Endothelial cell of umbilical vein (primary cell): ENCODE measurements at regions not wholly inside any gene's neighbourhood (a gene's known extent, or its start where the extent isn't known, plus 50 kb on each side); places are given as distances from the start of the nearest gene placed in this dataset.

ENCODE experiments used
- BruUV-seq: library from RNA; stranded (reverse); fragments of 400-500 nt; replicated peaks from 2 replicates; lab custom pipeline; 2021; lab: Mats Ljungman, UMichigan
- CTCF ChIA-PET: fragments of 300-600, 350-600 bp; sonication (Branson Sonifier 250); formaldehyde crosslinking; loops from one replicate; lab custom pipeline; 2021; ENCODE audit warnings: antibody characterized with exemption, inconsistent platforms; lab: Charles Lee
- POLR2A ChIA-PET: fragments of 300-600, 350-600 bp; sonication (Branson Sonifier 250); formaldehyde crosslinking; loops from one replicate; lab custom pipeline; 2021; ENCODE audit warnings: antibody characterized with exemption, inconsistent platforms; lab: Charles Lee
- DNase-seq: peaks from one replicate; pipeline ENCODE4 v3.0.0-alpha.2; 2011; ENCODE audit warnings: low read depth, low spot score
- FAIRE-seq: peaks from 2 replicates; lab custom pipeline; 2011; peaks lifted over from hg19 to GRCh38; lab: Jason Lieb, UNC
- H2AFZ ChIP-seq: 2 replicates; pipeline ENCODE4 v1.6.0; 2012; ENCODE audit warnings: low read depth, low read length, control low read depth, inconsistent platforms
- H3K27ac ChIP-seq: 2 replicates; pipeline ENCODE4 v1.5.1; 2011; ENCODE audit warnings: low read depth, mild to moderate bottlenecking, control low read depth, low read length, moderate library complexity; ENCODE audit not compliant: insufficient read depth
- H3K27me3 ChIP-seq, 2 experiments: 2 replicates each; pipeline versions ENCODE4 v1.6.0 to v1.6.1; 2011; ENCODE audit warnings: low read length in 2 of 2, mixed read lengths in 1 of 2; ENCODE audit not compliant: control insufficient read depth in 2 of 2, insufficient read depth in 2 of 2
- H3K36me3 ChIP-seq, 2 experiments: 2 replicates in 1 of 2; 3 replicates in 1 of 2; pipeline ENCODE4 v1.5.1; 2011; ENCODE audit warnings: low read length in 2 of 2, mild to moderate bottlenecking in 1 of 2, moderate library complexity in 1 of 2; ENCODE audit not compliant: control insufficient read depth in 2 of 2, insufficient read depth in 2 of 2; ENCODE audit errors: extremely low read depth in 1 of 2
- H3K4me1 ChIP-seq: 3 replicates; pipeline ENCODE4 v1.5.1; 2011; ENCODE audit warnings: mild to moderate bottlenecking, low read length; ENCODE audit not compliant: control insufficient read depth, insufficient read depth; ENCODE audit errors: extremely low read depth
- H3K4me2 ChIP-seq: 2 replicates; pipeline ENCODE4 v1.6.1; 2011; ENCODE audit warnings: low read length, control low read depth, mixed read lengths; ENCODE audit not compliant: insufficient read depth
- H3K4me3 ChIP-seq, 3 experiments: fragments of 200-600 bp in 1 of 3; sonication (generic), shearing (Covaris generic) in 1 of 3; replicated peaks in 1 of 3; 2 replicates each; pipeline ENCODE4 v1.5.1; 2011 to 2016; ENCODE audit warnings: control low read depth in 3 of 3, low read length in 3 of 3, mild to moderate bottlenecking in 2 of 3, inconsistent platforms in 1 of 3, low read depth in 1 of 3, moderate library complexity in 1 of 3; ENCODE audit not compliant: insufficient read depth in 1 of 3
- H3K79me2 ChIP-seq: 2 replicates; pipeline ENCODE4 v1.6.0; 2012; ENCODE audit warnings: low read length, inconsistent platforms; ENCODE audit not compliant: control insufficient read depth, insufficient read depth
- H3K9ac ChIP-seq: replicated peaks from 2 replicates; pipeline ENCODE3; 2011; ENCODE audit warnings: low read length, control low read depth; ENCODE audit not compliant: insufficient read depth; ENCODE audit errors: extremely low read depth
- H3K9me1 ChIP-seq: replicated peaks from 3 replicates; pipeline ENCODE4 v1.6.0; 2011; ENCODE audit warnings: mild to moderate bottlenecking, low read length; ENCODE audit not compliant: control insufficient read depth, insufficient read depth; ENCODE audit errors: extremely low read depth
- H3K9me3 ChIP-seq: replicated peaks from 2 replicates; pipeline ENCODE4 v1.5.1; 2012; ENCODE audit warnings: low read length, inconsistent platforms; ENCODE audit not compliant: control insufficient read depth, insufficient read depth
- H4K20me1 ChIP-seq: replicated peaks from 2 replicates; pipeline ENCODE3; 2011; ENCODE audit warnings: mild to moderate bottlenecking, low read length; ENCODE audit not compliant: control insufficient read depth, insufficient read depth; ENCODE audit errors: extremely low read depth
- EZH2 ChIP-seq: IDR thresholded peaks from 2 replicates; pipeline ENCODE4 v1.6.1; 2012; ENCODE audit warnings: borderline replicate concordance, low read depth, mild to moderate bottlenecking, moderate library complexity, low read length, inconsistent platforms; ENCODE audit not compliant: severe bottlenecking
- FOS ChIP-seq: IDR thresholded peaks from 2 replicates; pipeline ENCODE4 v1.6.1; 2011; ENCODE audit warnings: mild to moderate bottlenecking, low read length, moderate library complexity, borderline replicate concordance; ENCODE audit not compliant: insufficient read depth
- GATA2 ChIP-seq: IDR thresholded peaks from 2 replicates; pipeline ENCODE4 v1.7.0; 2011; ENCODE audit warnings: low read depth, mild to moderate bottlenecking, moderate library complexity, mixed read lengths, low read length; ENCODE audit not compliant: insufficient read length, insufficient read depth
- JUN ChIP-seq: IDR thresholded peaks from 2 replicates; pipeline ENCODE4 v1.6.1; 2011; ENCODE audit warnings: borderline replicate concordance, low read depth; ENCODE audit not compliant: insufficient read length, insufficient read depth
- MYC ChIP-seq: IDR thresholded peaks from one replicate; pipeline ENCODE4 v1.6.1; 2011; ENCODE audit warnings: mild to moderate bottlenecking, low read depth, low read length
- POLR2A ChIP-seq: IDR thresholded peaks from 2 replicates; pipeline ENCODE4 v1.6.1; 2012; ENCODE audit warnings: low read depth, mild to moderate bottlenecking, control low read depth, low read length
- POLR2AphosphoS5 ChIP-seq: IDR thresholded peaks from 2 replicates; pipeline ENCODE4 v1.6.1; 2012; ENCODE audit warnings: low read depth, mild to moderate bottlenecking, control low read depth, low read length, moderate library complexity; ENCODE audit not compliant: insufficient read depth
- dilution Hi-C: fragments of 300-500 bp; cut with MboI; formaldehyde crosslinking; loops from one replicate; pipeline ENCODE4 v1.15.0; 2019; ENCODE audit warnings: low sequenced_read_pairs; ENCODE audit not compliant: extremely low pct_ligation_motif_present
- intact Hi-C: fragments of 100-400 bp; cut with micrococcal nuclease; formaldehyde crosslinking; loops from one replicate; pipeline ENCODE4 v1.10.0; 2022
- TF ChIP-seq, protein P1 (sequence below), 2 donors: IDR thresholded peaks; 1 replicate in 1 of 2; 2 replicates in 1 of 2; pipeline ENCODE4 v1.5.1; 2011; ENCODE audit warnings: low read length in 2 of 2, mild to moderate bottlenecking in 2 of 2, moderate library complexity in 2 of 2, control low read depth in 1 of 2, inconsistent platforms in 1 of 2, low read depth in 1 of 2; ENCODE audit not compliant: insufficient read depth in 1 of 2; ENCODE audit errors: extremely low read depth in 1 of 2
- TF ChIP-seq, protein P2 (sequence below): IDR thresholded peaks from 2 replicates; pipeline ENCODE4 v1.6.1; 2011; ENCODE audit not compliant: insufficient read depth, insufficient read length

DNA sequence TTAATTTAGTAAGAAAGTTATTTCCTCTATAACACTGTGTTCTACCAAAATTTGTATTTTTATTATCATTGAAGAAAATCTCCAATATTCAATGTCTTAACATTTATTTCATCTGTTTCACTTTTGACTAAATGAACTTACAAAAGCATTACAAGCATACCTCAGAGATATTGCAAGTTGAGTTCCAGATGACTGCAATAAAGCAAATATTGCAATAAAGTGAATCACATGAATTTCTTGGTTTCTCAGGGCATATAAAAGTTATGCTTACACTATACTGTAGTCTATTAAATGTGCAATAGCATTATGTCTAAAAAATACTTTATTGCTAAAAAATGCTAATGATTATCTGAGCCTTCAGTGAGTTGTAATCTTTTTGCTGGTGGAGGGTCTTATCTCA is 78.3 kb downstream of the TTC32 start:
- no peak for FAIRE-seq
- BruUV-seq, result no TSS peak
- POLR2A ChIA-PET, result no interaction called here

More for the DNA sequence above, 78.3 kb downstream of the TTC32 start:
- H4K20me1 ChIP-seq, result no peaks in the 10 kb centered on the region
- H2AFZ ChIP-seq, result no peak overlapping the region
- CTCF ChIA-PET, result no interaction called here
- no peaks in the 10 kb centered on the region for H3K9me3 ChIP-seq
- no peaks in the 10 kb centered on the region for H3K36me3 ChIP-seq
- intact Hi-C loops (no loop called here), dilution Hi-C loops (no loop called here)
- no peak for DNase-seq
- no peaks in the 10 kb centered on the region for H3K9me1 ChIP-seq
- no peaks in the 10 kb centered on the region for H3K79me2 ChIP-seq
- peaks cover 0 to 5% of the 10 kb centered on the region in 2 experiments for H3K27me3 ChIP-seq
- H3K9ac ChIP-seq, result no peak overlapping the region
- H3K4me2 ChIP-seq, result no peak overlapping the region
- no peak overlapping the region for H3K27ac ChIP-seq
- H3K4me3 ChIP-seq, result no peak overlapping the region
- no peak for TF ChIP-seq MYC
- TF ChIP-seq POLR2AphosphoS5, result no peak
- TF ChIP-seq POLR2A, result no peak
- no peak for TF ChIP-seq GATA2
- no peak for TF ChIP-seq JUN
- TF ChIP-seq, protein P1, sequence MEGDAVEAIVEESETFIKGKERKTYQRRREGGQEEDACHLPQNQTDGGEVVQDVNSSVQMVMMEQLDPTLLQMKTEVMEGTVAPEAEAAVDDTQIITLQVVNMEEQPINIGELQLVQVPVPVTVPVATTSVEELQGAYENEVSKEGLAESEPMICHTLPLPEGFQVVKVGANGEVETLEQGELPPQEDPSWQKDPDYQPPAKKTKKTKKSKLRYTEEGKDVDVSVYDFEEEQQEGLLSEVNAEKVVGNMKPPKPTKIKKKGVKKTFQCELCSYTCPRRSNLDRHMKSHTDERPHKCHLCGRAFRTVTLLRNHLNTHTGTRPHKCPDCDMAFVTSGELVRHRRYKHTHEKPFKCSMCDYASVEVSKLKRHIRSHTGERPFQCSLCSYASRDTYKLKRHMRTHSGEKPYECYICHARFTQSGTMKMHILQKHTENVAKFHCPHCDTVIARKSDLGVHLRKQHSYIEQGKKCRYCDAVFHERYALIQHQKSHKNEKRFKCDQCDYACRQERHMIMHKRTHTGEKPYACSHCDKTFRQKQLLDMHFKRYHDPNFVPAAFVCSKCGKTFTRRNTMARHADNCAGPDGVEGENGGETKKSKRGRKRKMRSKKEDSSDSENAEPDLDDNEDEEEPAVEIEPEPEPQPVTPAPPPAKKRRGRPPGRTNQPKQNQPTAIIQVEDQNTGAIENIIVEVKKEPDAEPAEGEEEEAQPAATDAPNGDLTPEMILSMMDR (IDR thresholded peaks at IDR 0.05; ENCODE audit: extremely low read depth in 1 of 2, insufficient read depth in 1 of 2, low read depth in 1 of 2, low read length in 2 of 2), result no peak
- TF ChIP-seq, protein P2, sequence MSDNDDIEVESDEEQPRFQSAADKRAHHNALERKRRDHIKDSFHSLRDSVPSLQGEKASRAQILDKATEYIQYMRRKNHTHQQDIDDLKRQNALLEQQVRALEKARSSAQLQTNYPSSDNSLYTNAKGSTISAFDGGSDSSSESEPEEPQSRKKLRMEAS, result no peak
- TF ChIP-seq EZH2, result no peak
- TF ChIP-seq FOS, result no peak
- H3K4me1 ChIP-seq, result no peaks in the 10 kb centered on the region
